SH-SY5Y (cell line): ENCODE measurements at regions not wholly inside any gene's neighbourhood (a gene's known extent, or its start where the extent isn't known, plus 50 kb on each side); places are given as distances from the start of the nearest gene placed in this dataset.

ENCODE experiments used
- GATA2 ChIP-seq: IDR thresholded peaks from 2 replicates; pipeline ENCODE4 v1.6.1; 2011; ENCODE audit warnings: mild to moderate bottlenecking, low read depth, low read length
- GATA3 ChIP-seq: IDR thresholded peaks from 2 replicates; pipeline ENCODE4 v1.6.1; 2011; ENCODE audit warnings: low read depth, mild to moderate bottlenecking, low read length, moderate library complexity

- TF ChIP-seq GATA2 (no peak), GATA3 (no peak)
Measured at GRCh38 chr3:102183623-102184022, 251.2 kb upstream of the ZPLD1 start.
